A172 (cell line): ENCODE measurements at regions not wholly inside any gene's neighbourhood (a gene's known extent, or its start where the extent isn't known, plus 50 kb on each side); places are given as distances from the start of the nearest gene placed in this dataset.
"Not testable (repeated sequence)": the region's sequence is repeated elsewhere in the genome, so short reads cannot be mapped to it uniquely, and the experiment has no call there.

Experiments used
- DNase-seq: peaks from one replicate; pipeline ENCODE4 v3.0.0-alpha.2; 2015; ENCODE audit warnings: low spot score

- no peak for DNase-seq
Measured at GRCh38 chr14:53401646-53402045, 248.5 kb upstream of the DDHD1 start.

- peak; percentile 59 for DNase-seq
Measured at GRCh38 chr14:53399057-53399456, 245.9 kb upstream of the DDHD1 start.

DNA sequence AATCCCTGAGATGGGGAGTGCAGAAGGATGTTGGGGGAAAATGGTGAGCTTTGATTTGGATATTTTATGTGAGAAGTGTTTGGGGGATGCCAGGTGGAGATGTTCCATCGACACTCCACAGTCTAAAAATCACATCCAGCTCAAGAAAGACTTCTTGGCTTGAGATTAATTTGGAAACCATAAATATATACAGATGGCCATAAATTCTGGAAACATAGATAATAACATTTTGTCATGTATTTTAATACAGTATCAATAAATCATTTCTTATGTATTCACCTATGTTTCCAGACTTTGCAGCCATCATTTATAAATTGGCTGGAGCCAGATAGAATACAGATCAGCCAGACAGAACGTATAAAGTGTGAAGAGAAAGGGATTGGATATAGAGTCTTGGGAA is 245.5 kb upstream of the DDHD1 start:
- DNase-seq, result no peak

GRCh38 chr14:53395267-53395666 is 242.1 kb upstream of the DDHD1 start:
- DNase-seq, result not testable (repeated sequence)

DNA sequence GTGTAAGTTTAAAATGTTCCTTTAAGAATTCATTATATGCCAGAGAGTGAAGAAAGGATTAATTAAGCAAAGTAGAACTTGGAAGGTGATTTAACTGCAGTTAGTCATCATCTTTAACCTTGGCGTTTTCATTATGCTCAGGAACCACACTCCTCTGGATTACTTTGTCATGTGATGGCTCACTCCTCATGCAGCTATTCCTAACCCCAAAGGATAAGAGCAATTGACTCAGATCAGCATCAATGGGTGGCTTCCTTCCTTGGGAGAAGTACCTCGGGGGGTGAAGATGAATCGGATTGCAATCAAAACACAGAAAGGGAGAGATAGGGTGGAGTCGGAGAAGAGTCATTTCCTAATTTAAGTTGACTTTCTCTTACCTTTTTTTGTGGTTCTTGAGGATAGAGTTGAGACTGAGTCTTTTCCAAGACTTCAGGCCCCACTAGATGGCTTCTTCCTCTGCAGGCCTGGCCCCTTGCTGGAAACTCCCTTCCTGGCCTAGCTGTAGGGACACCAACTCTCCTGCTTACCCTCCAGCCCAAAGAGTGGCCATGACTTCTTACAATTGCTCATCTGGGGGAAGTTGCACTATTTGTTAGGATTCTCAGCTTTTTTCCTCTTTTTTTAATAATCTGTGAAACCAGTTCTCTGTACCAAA is 238.6 kb upstream of the DDHD1 start:
- peak; percentile 86 for DNase-seq

DNA sequence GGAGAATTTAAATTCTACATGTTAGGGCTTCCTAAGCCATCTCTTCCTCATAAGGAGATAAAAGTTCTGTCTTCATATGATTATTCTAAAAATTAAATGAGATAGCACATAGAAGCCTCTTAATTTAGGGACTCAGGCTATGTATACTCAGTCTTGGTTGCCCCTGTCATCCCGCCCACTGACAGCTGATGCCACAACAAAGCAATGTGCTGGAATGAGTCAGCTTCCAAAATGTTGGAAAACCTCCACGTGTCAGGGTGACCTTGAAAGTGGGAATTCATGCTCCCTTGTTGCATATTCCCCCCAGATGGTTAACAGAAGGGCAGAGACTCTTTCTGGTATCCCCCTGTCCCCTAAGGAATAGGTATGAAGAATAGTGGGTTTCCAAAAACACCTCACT is 238.0 kb upstream of the DDHD1 start:
- DNase-seq, result peak; percentile 74

DNA sequence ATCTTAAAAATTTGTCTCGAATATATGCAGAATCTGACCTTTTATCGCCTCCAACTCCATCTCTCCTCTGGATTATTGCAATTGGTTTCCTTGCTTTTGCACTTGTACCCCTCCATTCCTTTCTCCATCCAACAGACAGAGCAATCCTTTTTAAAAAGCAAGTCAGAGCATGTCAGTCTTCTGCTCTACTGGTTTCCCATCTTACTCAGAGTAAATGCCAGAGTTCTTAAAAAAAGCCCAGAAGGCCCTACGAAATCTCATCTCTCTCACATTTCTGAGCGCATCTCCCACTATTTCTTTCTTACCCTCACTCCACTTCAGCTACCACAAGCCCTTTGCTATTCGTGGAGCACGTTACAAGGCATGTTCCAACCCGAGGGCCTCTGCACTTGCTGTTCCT is 236.9 kb upstream of the DDHD1 start:
- no peak for DNase-seq

- no peak for DNase-seq
Measured at GRCh38 chr14:53389202-53389601, 236.1 kb upstream of the DDHD1 start.

- DNase-seq, result no peak
Measured at GRCh38 chr14:53386362-53386761, 233.2 kb upstream of the DDHD1 start.

- no peak for DNase-seq
Measured at GRCh38 chr14:53384536-53384935, 231.4 kb upstream of the DDHD1 start.

- no peak for DNase-seq
Measured at GRCh38 chr14:53384073-53384472, 230.9 kb upstream of the DDHD1 start.

DNA sequence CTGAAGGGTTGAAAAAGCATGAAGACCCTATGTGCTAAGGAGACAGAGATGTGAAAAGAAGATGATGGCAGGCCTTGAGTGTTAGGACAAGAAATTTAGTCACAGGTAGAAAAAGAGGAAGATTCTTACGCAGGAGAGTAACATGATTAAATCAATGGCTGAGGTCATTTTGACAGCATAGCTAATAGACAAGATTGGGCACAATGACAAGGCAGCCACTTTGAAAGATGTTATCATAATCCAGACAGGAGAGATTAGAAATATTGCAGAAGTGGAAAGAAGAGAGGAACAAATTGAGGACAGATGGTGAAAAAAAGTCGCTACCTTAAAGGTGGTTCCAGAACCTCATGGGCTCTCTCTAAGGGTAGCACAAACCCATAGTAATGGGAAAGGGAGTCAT is 228.8 kb upstream of the DDHD1 start:
- DNase-seq, result no peak

DNA sequence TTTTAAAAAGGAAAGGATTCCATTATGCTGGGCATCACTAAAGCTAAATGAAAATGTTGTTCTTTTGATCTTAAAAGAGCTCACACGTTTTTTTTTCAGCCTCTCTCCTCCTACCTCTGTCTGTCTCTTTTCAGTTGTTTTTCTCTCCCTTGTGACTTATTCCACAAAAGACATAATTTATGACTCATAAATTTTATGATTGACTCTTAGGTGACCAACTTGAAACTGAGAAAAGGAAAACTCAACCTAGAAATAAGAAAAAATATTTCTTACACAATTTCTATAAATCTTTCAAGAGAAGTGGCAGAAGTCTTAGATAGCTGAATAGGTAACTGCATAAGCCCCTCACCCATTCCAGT is 227.7 kb upstream of the DDHD1 start:
- DNase-seq, result no peak

GRCh38 chr14:53380052-53380866 is 227.1 kb upstream of the DDHD1 start:
- no peak for DNase-seq

GRCh38 chr14:53378142-53378541 is 225.0 kb upstream of the DDHD1 start:
- DNase-seq, result no peak

GRCh38 chr14:53376064-53376463 is 222.9 kb upstream of the DDHD1 start:
- DNase-seq, result no peak

- DNase-seq, result no peak
Measured at GRCh38 chr14:53375599-53375998, 222.5 kb upstream of the DDHD1 start.

DNA sequence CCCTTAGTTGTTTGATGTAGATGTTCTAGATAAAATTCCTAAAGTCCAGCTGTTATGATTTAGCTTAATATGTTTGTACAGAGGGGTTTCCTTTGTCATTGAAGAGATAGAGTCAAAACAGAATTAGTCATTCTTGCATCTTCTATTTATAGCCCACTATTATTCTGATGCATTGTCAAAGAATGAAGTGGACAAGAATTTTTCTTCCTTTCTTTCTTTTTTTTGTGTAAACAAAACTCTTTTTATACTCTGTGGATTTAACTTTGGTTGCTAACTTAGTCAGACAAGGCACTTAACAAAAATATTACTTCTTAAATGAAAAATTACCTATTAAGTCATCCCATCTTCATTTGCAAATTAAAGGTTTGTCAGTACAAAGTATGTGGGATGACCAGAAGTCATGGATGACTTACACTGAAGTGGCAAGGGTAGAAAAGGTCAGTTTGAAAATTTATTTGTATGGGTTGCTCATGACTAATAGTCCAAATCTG is 215.6 kb upstream of the DDHD1 start:
- peak; percentile 52 for DNase-seq

DNA sequence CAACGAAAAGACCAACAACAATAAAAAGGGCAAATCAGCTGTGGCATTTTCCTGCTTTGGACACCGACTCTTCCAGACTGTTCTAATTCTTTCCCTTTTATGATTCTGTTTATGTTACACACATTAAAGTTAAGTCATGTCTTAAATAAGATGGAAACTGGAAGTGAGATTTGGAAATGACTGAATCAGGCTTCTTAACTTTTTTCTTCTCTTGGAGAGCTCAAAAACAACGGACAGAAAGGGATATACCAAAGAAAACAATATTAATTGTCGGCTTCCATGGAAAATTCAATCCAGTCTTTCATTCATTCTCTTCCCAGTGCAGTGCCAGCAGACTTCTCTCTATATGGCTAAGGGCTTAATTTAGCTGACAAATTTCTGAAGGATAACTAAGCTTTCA is 214.9 kb upstream of the DDHD1 start:
- no peak for DNase-seq

DNA sequence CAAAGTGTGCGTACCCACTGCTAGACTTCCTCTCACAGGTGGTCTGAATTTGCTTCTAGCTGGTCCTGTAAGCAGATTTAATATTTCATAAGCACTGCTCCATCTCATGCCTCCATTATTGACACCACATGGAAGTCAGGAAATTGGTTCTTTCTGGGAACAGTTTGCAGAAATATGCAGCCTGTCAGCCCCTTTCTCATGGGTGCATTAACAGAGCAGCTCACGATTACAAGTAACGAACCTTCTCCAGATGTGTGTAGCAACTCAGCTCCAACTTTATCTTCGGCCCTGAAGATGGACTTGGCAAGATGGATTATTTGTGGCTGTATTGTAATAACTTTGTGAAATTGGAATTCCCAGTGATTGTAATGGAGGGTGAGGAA is 214.5 kb upstream of the DDHD1 start:
- no peak for DNase-seq

DNA sequence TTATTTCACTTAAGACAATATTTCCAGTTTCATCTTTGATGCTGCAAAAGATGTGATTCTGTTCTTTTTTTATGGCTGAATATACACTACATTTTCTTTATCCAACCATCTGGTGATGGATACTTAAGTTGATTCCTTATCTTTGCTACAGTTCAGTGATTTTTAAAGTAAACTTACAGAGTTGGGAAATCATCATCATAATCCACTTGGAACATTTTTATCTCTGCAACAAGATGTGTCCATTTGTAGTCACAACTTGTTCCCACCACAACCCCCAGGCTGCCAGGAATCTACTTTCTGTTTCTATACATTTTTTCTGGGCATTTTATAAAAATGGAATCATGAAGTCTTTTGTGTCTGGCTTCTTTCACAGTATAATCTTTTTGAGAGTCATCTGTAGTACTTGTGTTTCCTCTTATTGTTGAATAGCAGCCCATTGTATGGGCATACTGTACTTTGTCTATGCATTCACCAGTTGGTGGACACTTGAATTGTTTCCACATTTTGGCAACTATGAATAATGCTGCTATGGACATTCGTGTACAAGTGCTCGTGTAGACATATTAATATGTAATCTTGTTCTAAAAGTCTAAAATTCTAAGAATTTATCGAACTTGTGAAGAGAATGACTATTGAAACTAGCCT is 212.5 kb upstream of the DDHD1 start:
- DNase-seq, result no peak

DNA sequence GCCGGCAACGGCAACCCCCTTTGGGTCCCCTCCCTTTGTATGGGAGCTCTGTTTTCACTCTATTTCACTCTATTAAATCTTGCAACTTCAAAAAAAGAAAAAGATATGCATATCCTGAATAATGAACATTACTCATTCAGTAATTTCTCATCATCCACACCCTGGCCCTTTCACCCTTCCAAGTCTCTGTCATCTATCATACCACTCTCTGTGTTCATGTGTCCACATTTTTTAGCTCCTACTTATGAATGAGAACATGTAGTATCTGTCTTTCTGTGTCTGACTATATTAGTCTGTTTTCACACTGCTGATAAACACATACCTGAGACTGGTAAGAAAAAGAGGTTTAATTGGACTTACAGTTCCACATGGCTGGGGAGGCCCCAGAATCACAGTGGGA is 209.8 kb upstream of the DDHD1 start:
- not testable (repeated sequence) for DNase-seq

DNA sequence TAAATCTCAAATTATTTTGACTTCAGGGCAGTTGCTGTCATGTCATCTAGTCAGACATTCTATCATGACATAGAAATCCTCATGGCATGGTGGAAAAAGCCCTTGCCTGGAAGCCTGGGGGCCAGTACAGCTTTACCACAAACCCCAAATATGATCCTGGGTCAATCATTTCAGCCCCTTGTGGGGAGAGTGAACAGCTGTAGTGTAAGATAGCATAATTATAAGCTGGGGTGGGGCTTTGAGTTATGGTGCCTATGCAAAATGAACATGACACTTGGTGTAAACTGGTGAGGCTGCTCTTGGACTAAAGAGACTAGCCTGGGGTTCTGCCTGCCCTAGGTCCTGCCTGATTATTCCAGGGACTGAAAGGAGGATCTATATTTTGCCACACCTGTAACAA is 207.7 kb upstream of the DDHD1 start:
- DNase-seq, result no peak
